HCT116 (cell line): ENCODE measurements at regions not wholly inside any gene's neighbourhood (a gene's known extent, or its start where the extent isn't known, plus 50 kb on each side); places are given as distances from the start of the nearest gene placed in this dataset.

Experiments used
- ATAC-seq: fragments of 200-7000 bp; cut with Tn5 transposase; 2 replicates; pipeline ENCODE4 v1.9.1; 2020; ENCODE audit warnings: mild to moderate bottlenecking, moderate library complexity
- BruUV-seq: library from RNA; stranded (reverse); fragments of 400-500 nt; replicated peaks from 2 replicates; lab custom pipeline; 2021; lab: Mats Ljungman, UMichigan
- CTCF ChIA-PET: fragments of 300-600 bp; sonication (Branson Sonifier 250); formaldehyde crosslinking; loops from one replicate; lab custom pipeline; 2021; ENCODE audit warnings: antibody characterized with exemption; lab: Charles Lee
- POLR2A ChIA-PET: fragments of 300-600, 350-600 bp; sonication (Branson Sonifier 250); formaldehyde crosslinking; loops from one replicate; lab custom pipeline; 2021; ENCODE audit warnings: antibody characterized with exemption; lab: Charles Lee
- RAD21 ChIA-PET, 2 experiments: fragments of 300-600 bp; sonication (Branson Sonifier 250); formaldehyde crosslinking; loops; one replicate each; lab custom pipeline; 2023; ENCODE audit warnings: low total read pairs in 2 of 2; ENCODE audit not compliant: uncharacterized antibody in 2 of 2, unreplicated experiment in 2 of 2, low non-redundant PET in 1 of 2; lab: Charles Lee
- DNase-seq: peaks from one replicate; pipeline ENCODE4 v3.0.0-alpha.2; 2010; ENCODE audit warnings: low read depth, low spot score
- H2AFZ ChIP-seq: fragments of 200-600 bp; shearing (Covaris generic), sonication (generic); 2 replicates; pipeline ENCODE4 v1.6.1; 2017; ENCODE audit warnings: low read depth, mixed run types, mixed read lengths, antibody characterized with exemption, low read length; ENCODE audit not compliant: poor library complexity, severe bottlenecking
- H3K27ac ChIP-seq: 2 replicates; pipeline ENCODE4 v1.5.1; 2012; ENCODE audit warnings: low read depth, low read length
- H3K27me3 ChIP-seq: fragments of 200-600 bp; sonication (generic); 2 replicates; pipeline ENCODE4 v1.6.1; 2016; ENCODE audit warnings: mixed run types, low read length, mixed read lengths; ENCODE audit not compliant: insufficient read depth
- H3K36me3 ChIP-seq, 2 experiments: fragments of 200-500 bp in 1 of 2; fragments of 200-600 bp in 1 of 2; sonication (Bioruptor generic) in 1 of 2; sonication (generic) in 1 of 2; 2 replicates each; pipeline versions ENCODE4 v1.5.1 to v1.6.1; 2014 to 2016; ENCODE audit warnings: low read length in 2 of 2, inconsistent platforms in 1 of 2, mixed read lengths in 1 of 2, mixed run types in 1 of 2; ENCODE audit not compliant: insufficient read depth in 2 of 2, control insufficient read depth in 1 of 2
- H3K4me1 ChIP-seq, 2 experiments: fragments of 200-600 bp in 1 of 2; sonication (generic) in 1 of 2; 2 replicates each; pipeline versions ENCODE4 v1.5.1 to v1.6.1; 2012 to 2017; ENCODE audit warnings: low read length in 2 of 2, inconsistent platforms in 1 of 2, mild to moderate bottlenecking in 1 of 2, mixed read lengths in 1 of 2, mixed run types in 1 of 2, moderate library complexity in 1 of 2; ENCODE audit not compliant: insufficient read depth in 2 of 2, control insufficient read depth in 1 of 2
- H3K4me2 ChIP-seq: fragments of 200-600 bp; sonication (generic); 2 replicates; pipeline ENCODE4 v1.6.1; 2017; ENCODE audit warnings: mixed run types, low read length, mixed read lengths
- H3K4me3 ChIP-seq, 2 experiments: fragments of 200-600 bp in 1 of 2; sonication (generic) in 1 of 2; replicated peaks in 1 of 2; 2 replicates each; pipeline ENCODE4 v1.5.1; 2011 to 2016; ENCODE audit warnings: low read length in 2 of 2, control low read depth in 1 of 2, low read depth in 1 of 2, mild to moderate bottlenecking in 1 of 2, mixed read lengths in 1 of 2, mixed run types in 1 of 2
- H3K79me2 ChIP-seq: fragments of 200-600 bp; sonication (generic); 2 replicates; pipeline ENCODE4 v1.6.1; 2017; ENCODE audit warnings: mild to moderate bottlenecking, mixed run types, low read length, moderate library complexity, mixed read lengths; ENCODE audit not compliant: insufficient read depth
- H3K9ac ChIP-seq: fragments of 200-600 bp; sonication (generic); 2 replicates; pipeline ENCODE4 v1.6.1; 2016; ENCODE audit warnings: low read length, mixed read lengths
- H3K9me2 ChIP-seq: fragments of 200-600 bp; sonication (generic), shearing (Covaris generic); 2 replicates; pipeline ENCODE4 v1.6.1; 2017; ENCODE audit warnings: mixed run types, mild to moderate bottlenecking, moderate library complexity; ENCODE audit not compliant: insufficient read depth
- H3K9me3 ChIP-seq, 2 experiments: fragments of 200-500 bp in 1 of 2; fragments of 200-600 bp in 1 of 2; sonication (Bioruptor generic) in 1 of 2; sonication (generic) in 1 of 2; 2 replicates each; pipeline ENCODE4 v1.6.1; 2014 to 2017; ENCODE audit warnings: low read length in 2 of 2, mixed read lengths in 2 of 2, inconsistent platforms in 1 of 2, low read depth in 1 of 2, mild to moderate bottlenecking in 1 of 2, mixed run types in 1 of 2, moderate library complexity in 1 of 2; ENCODE audit not compliant: control insufficient read depth in 1 of 2, insufficient read depth in 1 of 2
- H4K20me1 ChIP-seq: fragments of 200-600 bp; sonication (generic), shearing (Covaris generic); 2 replicates; pipeline ENCODE4 v1.6.1; 2017; ENCODE audit warnings: mixed run types, mild to moderate bottlenecking, moderate library complexity; ENCODE audit not compliant: insufficient read depth
- ATF3 ChIP-seq: IDR thresholded peaks from 2 replicates; pipeline ENCODE4 v1.6.1; 2012
- CEBPB ChIP-seq: IDR thresholded peaks from 2 replicates; pipeline ENCODE4 v1.6.1; 2012; ENCODE audit warnings: low read depth
- ELF1 ChIP-seq: IDR thresholded peaks from 2 replicates; pipeline ENCODE4 v1.6.1; 2012; ENCODE audit warnings: low read depth, borderline replicate concordance
- EZH2phosphoT487 ChIP-seq: fragments of 200-600 bp; IDR thresholded peaks from 2 replicates; pipeline ENCODE4 v1.6.1; 2018; ENCODE audit warnings: antibody characterized with exemption, borderline replicate concordance
- MAX ChIP-seq: IDR thresholded peaks from 2 replicates; pipeline ENCODE4 v1.6.1; 2012
- POLR2A ChIP-seq: IDR thresholded peaks from 2 replicates; pipeline ENCODE4 v1.7.0; 2011; ENCODE audit warnings: borderline replicate concordance; ENCODE audit not compliant: insufficient read depth, insufficient read length; ENCODE audit errors: extremely low read depth
- POLR2AphosphoS5 ChIP-seq: IDR thresholded peaks from 2 replicates; pipeline ENCODE4 v1.6.1; 2011; ENCODE audit warnings: mild to moderate bottlenecking, low read depth, low read length, moderate library complexity
- RAD21 ChIP-seq: IDR thresholded peaks from 2 replicates; pipeline ENCODE4 v1.6.1; 2012; ENCODE audit warnings: low read depth, mild to moderate bottlenecking
- REST ChIP-seq: IDR thresholded peaks from 2 replicates; pipeline ENCODE4 v1.6.1; 2012; ENCODE audit warnings: low read depth
- SRF ChIP-seq: IDR thresholded peaks from 2 replicates; pipeline ENCODE4 v1.6.1; 2012; ENCODE audit warnings: low read depth
- TCF7L2 ChIP-seq: IDR thresholded peaks from 2 replicates; pipeline ENCODE4 v1.7.0; 2011; ENCODE audit warnings: borderline replicate concordance, inconsistent platforms; ENCODE audit not compliant: insufficient read depth, insufficient read length; ENCODE audit errors: extremely low read depth
- ZFX ChIP-seq: fragments of 450-650 bp; IDR thresholded peaks from 2 replicates; pipeline ENCODE4 v1.6.1; 2017
- ZNF274 ChIP-seq: fragments of 200-500 bp; sonication (Bioruptor generic); IDR thresholded peaks from 2 replicates; pipeline ENCODE4 v1.6.1; 2014; ENCODE audit warnings: mild to moderate bottlenecking, low read depth, low read length, inconsistent platforms
- intact Hi-C: fragments of 100-400 bp; cut with micrococcal nuclease; formaldehyde crosslinking; loops from 2 replicates; pipeline ENCODE4 v1.10.0; 2022

GRCh38 chr3:106425026-106425425, 556.2 kb upstream of the CBLB start:
- no peak overlapping the region for H3K9ac ChIP-seq
- H3K4me2 ChIP-seq = no peak overlapping the region
- H3K4me3 ChIP-seq = no peak overlapping the region
- H4K20me1 ChIP-seq = no peaks in the 10 kb centered on the region
- H3K27me3 ChIP-seq = no peaks in the 10 kb centered on the region
- no peaks in the 10 kb centered on the region for H3K79me2 ChIP-seq
- no peaks in the 10 kb centered on the region for H3K9me3 ChIP-seq
- H3K36me3 ChIP-seq = no peaks in the 10 kb centered on the region
- ChIA-PET RAD21 (no interaction called here), POLR2A (no interaction called here), CTCF (no interaction called here)
- H3K9me2 ChIP-seq = no peaks in the 10 kb centered on the region
- TF ChIP-seq POLR2A = no peak
- no peak for TF ChIP-seq TCF7L2
- no peak for TF ChIP-seq ATF3
- TF ChIP-seq ZNF274 = no peak
- TF ChIP-seq EZH2phosphoT487 = no peak
- TF ChIP-seq RAD21 = no peak
- TF ChIP-seq POLR2AphosphoS5 = no peak
- no peak for TF ChIP-seq MAX
- TF ChIP-seq ELF1 = no peak
- TF ChIP-seq ZFX = no peak
- peaks cover 0 to 7% of the 10 kb centered on the region in 2 experiments; a peak in 2 of 4 replicates for H3K4me1 ChIP-seq
- H3K27ac ChIP-seq = no peak overlapping the region
- no peak overlapping the region for H2AFZ ChIP-seq
- BruUV-seq = no TSS peak
- ATAC-seq = no peak
- DNase-seq = no peak
- intact Hi-C loops = no loop called here

GRCh38 chr3:106425916-106426315, 557.1 kb upstream of the CBLB start:
- no peak overlapping the region for H3K27ac ChIP-seq
- no peaks in the 10 kb centered on the region for H3K79me2 ChIP-seq
- ChIA-PET RAD21 (no interaction called here), POLR2A (no interaction called here), CTCF (no interaction called here)
- DNase-seq (no peak), ATAC-seq (no peak)
- H3K36me3 ChIP-seq = no peaks in the 10 kb centered on the region
- no peaks in the 10 kb centered on the region for H4K20me1 ChIP-seq
- no TSS peak for BruUV-seq
- no peak overlapping the region for H3K4me3 ChIP-seq
- H3K4me2 ChIP-seq = no peak overlapping the region
- no peak overlapping the region for H3K9ac ChIP-seq
- H3K4me1 ChIP-seq = peaks cover 0 to 7% of the 10 kb centered on the region in 2 experiments; a peak in 2 of 4 replicates
- H2AFZ ChIP-seq = no peak overlapping the region
- H3K9me3 ChIP-seq = no peaks in the 10 kb centered on the region
- no peaks in the 10 kb centered on the region for H3K27me3 ChIP-seq
- no peaks in the 10 kb centered on the region for H3K9me2 ChIP-seq
- intact Hi-C loops = no loop called here
- TF ChIP-seq POLR2AphosphoS5 (no peak), ZNF274 (no peak), ELF1 (no peak), ATF3 (no peak), SRF (no peak), MAX (no peak), CEBPB (no peak), RAD21 (no peak), POLR2A (no peak), REST (no peak)
